IMR-90 (cell line): ENCODE measurements at regions not wholly inside any gene's neighbourhood (a gene's known extent, or its start where the extent isn't known, plus 50 kb on each side); places are given as distances from the start of the nearest gene placed in this dataset.

Experiments
- ATAC-seq: fragments of 200-7000 bp; cut with Tn5 transposase; 2 replicates; pipeline ENCODE4 v1.9.1; 2020; ENCODE audit warnings: low read depth, mild to moderate bottlenecking, moderate library complexity
- BruUV-seq: library from RNA; stranded (reverse); fragments of 400-500 nt; replicated peaks from 2 replicates; lab custom pipeline; 2021; lab: Mats Ljungman, UMichigan
- CTCF ChIA-PET: fragments of 300-600 bp; formaldehyde crosslinking; extraction: SDS; loops from one replicate; lab custom pipeline; 2021; ENCODE audit warnings: antibody characterized with exemption; lab: Yijun Ruan, JAX
- POLR2A ChIA-PET: fragments of 300-600 bp; sonication (Branson Sonifier 250); formaldehyde crosslinking; loops from one replicate; lab custom pipeline; 2022; ENCODE audit warnings: antibody characterized with exemption; ENCODE audit not compliant: unreplicated experiment; lab: Charles Lee
- DNase-seq: peaks from one replicate; pipeline ENCODE4 v3.0.0; 2013
- H2AFZ ChIP-seq: replicated peaks from 2 replicates; pipeline ENCODE3; 2013; ENCODE audit warnings: low read length, mild to moderate bottlenecking; ENCODE audit not compliant: poor library complexity
- H2AK5ac ChIP-seq: 2 replicates; pipeline ENCODE4 v1.6.1; 2013; ENCODE audit warnings: low read depth, low read length, inconsistent platforms
- H2AK9ac ChIP-seq: replicated peaks from 2 replicates; pipeline ENCODE3; 2013; ENCODE audit warnings: mild to moderate bottlenecking, low read depth, low read length, moderate library complexity; ENCODE audit not compliant: poor library complexity
- H2BK120ac ChIP-seq: 2 replicates; pipeline ENCODE4 v1.6.1; 2013; ENCODE audit warnings: low read depth, low read length, inconsistent platforms
- H2BK15ac ChIP-seq: 3 replicates; pipeline ENCODE4 v1.6.1; 2013; ENCODE audit warnings: low read depth, low read length, inconsistent platforms
- H2BK20ac ChIP-seq: 2 replicates; pipeline ENCODE4 v1.6.1; 2013; ENCODE audit warnings: low read depth, mild to moderate bottlenecking, inconsistent platforms, low read length, moderate library complexity
- H2BK5ac ChIP-seq: 2 replicates; pipeline ENCODE4 v1.6.1; 2013; ENCODE audit warnings: mild to moderate bottlenecking, low read depth, low read length, inconsistent platforms; ENCODE audit not compliant: poor library complexity, severe bottlenecking
- H3K14ac ChIP-seq: replicated peaks from 2 replicates; pipeline ENCODE4 v1.6.1; 2013; ENCODE audit warnings: low read depth, low read length, inconsistent platforms
- H3K18ac ChIP-seq: 2 replicates; pipeline ENCODE4 v1.6.1; 2013; ENCODE audit warnings: low read depth, low read length, control low read depth
- H3K23ac ChIP-seq: 2 replicates; pipeline ENCODE4 v1.6.1; 2013; ENCODE audit warnings: low read depth, low read length, inconsistent platforms
- H3K27ac ChIP-seq: 2 replicates; pipeline ENCODE4 v1.5.1; 2013; ENCODE audit warnings: mild to moderate bottlenecking, control low read depth, low read length; ENCODE audit not compliant: insufficient read depth
- H3K27me3 ChIP-seq: 2 replicates; pipeline ENCODE4 v1.6.1; 2013; ENCODE audit warnings: low read length; ENCODE audit not compliant: control insufficient read depth, insufficient read depth
- H3K36me3 ChIP-seq: 2 replicates; pipeline ENCODE4 v1.6.1; 2013; ENCODE audit warnings: low read length, mixed read lengths; ENCODE audit not compliant: control insufficient read depth, insufficient read depth
- H3K4ac ChIP-seq: 2 replicates; pipeline ENCODE4 v1.6.1; 2013; ENCODE audit warnings: low read depth, low read length, inconsistent platforms
- H3K4me1 ChIP-seq: 2 replicates; pipeline ENCODE4 v1.6.1; 2013; ENCODE audit warnings: low read length, mixed read lengths; ENCODE audit not compliant: control insufficient read depth, insufficient read depth
- H3K4me2 ChIP-seq: 2 replicates; pipeline ENCODE4 v1.6.1; 2013; ENCODE audit warnings: low read depth, mild to moderate bottlenecking, control low read depth, low read length, moderate library complexity
- H3K4me3 ChIP-seq: 2 replicates; pipeline ENCODE4 v1.5.1; 2013; ENCODE audit warnings: low read depth, mild to moderate bottlenecking, control low read depth, low read length, moderate library complexity; ENCODE audit not compliant: insufficient read depth
- H3K56ac ChIP-seq: 2 replicates; pipeline ENCODE4 v1.6.1; 2013; ENCODE audit warnings: low read length, inconsistent platforms; ENCODE audit not compliant: insufficient read depth; ENCODE audit errors: extremely low read depth
- H3K79me1 ChIP-seq, 2 experiments: 2 replicates each; pipeline ENCODE4 v1.6.1; 2013; ENCODE audit warnings: low read length in 2 of 2, inconsistent platforms in 1 of 2, low read depth in 1 of 2
- H3K9ac ChIP-seq: 2 replicates; pipeline ENCODE4 v1.6.1; 2013; ENCODE audit warnings: low read depth, low read length, control low read depth
- H3K9me1 ChIP-seq: 2 replicates; pipeline ENCODE4 v1.6.1; 2013; ENCODE audit warnings: low read length, inconsistent platforms; ENCODE audit not compliant: insufficient read depth
- H3K9me3 ChIP-seq: 2 replicates; pipeline ENCODE4 v1.6.1; 2013; ENCODE audit warnings: low read length; ENCODE audit not compliant: control insufficient read depth, insufficient read depth
- H4K20me1 ChIP-seq: 2 replicates; pipeline ENCODE4 v1.6.1; 2013; ENCODE audit warnings: low read length, inconsistent platforms; ENCODE audit not compliant: insufficient read depth
- H4K5ac ChIP-seq: 2 replicates; pipeline ENCODE4 v1.6.1; 2013; ENCODE audit warnings: mild to moderate bottlenecking, low read depth, low read length, control low read depth
- H4K8ac ChIP-seq, 2 experiments: 2 replicates each; pipeline ENCODE4 v1.6.1; 2013; ENCODE audit warnings: low read depth in 2 of 2, low read length in 2 of 2, control low read depth in 1 of 2, inconsistent platforms in 1 of 2
- H4K91ac ChIP-seq: 2 replicates; pipeline ENCODE4 v1.6.1; 2013; ENCODE audit warnings: low read depth, low read length, inconsistent platforms; ENCODE audit not compliant: insufficient read depth
- MAFK ChIP-seq: IDR thresholded peaks from 2 replicates; pipeline ENCODE4 v1.6.1; 2012; ENCODE audit warnings: low read depth, low read length, improper control_type of control experiment
- MXI1 ChIP-seq: IDR thresholded peaks from 2 replicates; pipeline ENCODE4 v1.6.1; 2012; ENCODE audit warnings: low read depth, mild to moderate bottlenecking, low read length, moderate library complexity, borderline replicate concordance
- RAD21 ChIP-seq: IDR thresholded peaks from 2 replicates; pipeline ENCODE4 v1.6.1; 2012; ENCODE audit warnings: low read length, improper control_type of control experiment
- WGBS, 2 experiments: methylation state at CpG; one replicate each; pipeline versions ENCODE4 v1.1.5 to v1.1.7; 2013; ENCODE audit warnings: missing lambda C conversion rate in 2 of 2; ENCODE audit not compliant: insufficient read length in 1 of 2; ENCODE audit errors: extremely low coverage in 2 of 2; 5-methylcytosine and 5-hydroxymethylcytosine counted together
- dilution Hi-C: fragments of 300-500 bp; cut with HindIII; formaldehyde crosslinking; loops from one replicate; pipeline ENCODE4 v1.14.3; 2018; ENCODE audit warnings: low sequenced_read_pairs; ENCODE audit not compliant: unreplicated experiment
- in situ Hi-C: fragments of 300-500 bp; cut with MboI; formaldehyde crosslinking; loops from 3 replicates; pipeline ENCODE4 v1.14.3; 2019; ENCODE audit warnings: low sequenced_read_pairs, inconsistent platforms, mixed read lengths
- intact Hi-C: fragments of 100-400 bp; cut with micrococcal nuclease; formaldehyde crosslinking; loops from 2 replicates; pipeline ENCODE4 v1.10.0; 2022
- TF ChIP-seq, protein P1 (sequence below): fragments of 150-350 bp; IDR thresholded peaks from 2 replicates; pipeline ENCODE4 v1.6.1; 2016; ENCODE audit warnings: low read depth, mild to moderate bottlenecking, low read length, moderate library complexity, borderline replicate concordance
- TF ChIP-seq, protein P2 (sequence below): fragments of 150-350 bp; IDR thresholded peaks from 2 replicates; pipeline ENCODE4 v1.6.1; 2017; ENCODE audit warnings: mild to moderate bottlenecking, antibody characterized with exemption, low read length, low read depth

DNA sequence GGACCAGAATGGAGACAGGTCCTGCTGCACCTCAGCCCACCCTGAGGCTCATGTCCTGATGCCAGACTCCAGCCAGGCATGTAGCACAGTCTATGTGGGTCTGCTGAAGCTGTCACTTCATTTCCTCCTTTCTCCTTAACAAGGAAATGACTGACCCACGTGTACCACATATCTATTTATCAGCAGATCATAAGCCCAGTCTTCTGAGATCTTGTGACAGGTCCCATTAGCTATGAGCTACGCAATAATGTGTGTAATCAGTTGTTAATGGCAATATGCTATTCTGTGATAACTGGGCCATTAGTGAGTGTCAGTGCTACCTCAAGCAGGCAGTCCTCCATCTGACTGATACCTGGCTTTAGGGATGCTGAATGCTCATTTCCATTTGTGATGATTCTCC, 615.3 kb downstream of the BCL11A start:
- no peak overlapping the region for H3K4me2 ChIP-seq
- H4K5ac ChIP-seq, result no peak overlapping the region
- H4K91ac ChIP-seq, result no peak overlapping the region
- H2AFZ ChIP-seq, result no peak overlapping the region
- H4K8ac ChIP-seq, result no peak overlapping the region
- WGBS, 2 experiments, result no CpG with 5 or more reads among the region's 2 CpGs
- no peaks in the 10 kb centered on the region for H3K9me1 ChIP-seq
- no peaks in the 10 kb centered on the region for H3K36me3 ChIP-seq
- no peak overlapping the region for H3K4me3 ChIP-seq
- H3K9ac ChIP-seq, result no peak overlapping the region
- no peak for DNase-seq
- H2BK20ac ChIP-seq, result no peak overlapping the region
- H3K56ac ChIP-seq, result no peak overlapping the region
- ChIA-PET POLR2A (no interaction called here), CTCF (no interaction called here)
- intact Hi-C loops, result no loop called here
- H3K4me1 ChIP-seq, result no peaks in the 10 kb centered on the region
- H3K27me3 ChIP-seq, result no peaks in the 10 kb centered on the region
- no peak overlapping the region for H2AK9ac ChIP-seq
- TF ChIP-seq, protein P1, sequence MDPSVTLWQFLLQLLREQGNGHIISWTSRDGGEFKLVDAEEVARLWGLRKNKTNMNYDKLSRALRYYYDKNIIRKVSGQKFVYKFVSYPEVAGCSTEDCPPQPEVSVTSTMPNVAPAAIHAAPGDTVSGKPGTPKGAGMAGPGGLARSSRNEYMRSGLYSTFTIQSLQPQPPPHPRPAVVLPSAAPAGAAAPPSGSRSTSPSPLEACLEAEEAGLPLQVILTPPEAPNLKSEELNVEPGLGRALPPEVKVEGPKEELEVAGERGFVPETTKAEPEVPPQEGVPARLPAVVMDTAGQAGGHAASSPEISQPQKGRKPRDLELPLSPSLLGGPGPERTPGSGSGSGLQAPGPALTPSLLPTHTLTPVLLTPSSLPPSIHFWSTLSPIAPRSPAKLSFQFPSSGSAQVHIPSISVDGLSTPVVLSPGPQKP, result no peak
- TF ChIP-seq, protein P2, sequence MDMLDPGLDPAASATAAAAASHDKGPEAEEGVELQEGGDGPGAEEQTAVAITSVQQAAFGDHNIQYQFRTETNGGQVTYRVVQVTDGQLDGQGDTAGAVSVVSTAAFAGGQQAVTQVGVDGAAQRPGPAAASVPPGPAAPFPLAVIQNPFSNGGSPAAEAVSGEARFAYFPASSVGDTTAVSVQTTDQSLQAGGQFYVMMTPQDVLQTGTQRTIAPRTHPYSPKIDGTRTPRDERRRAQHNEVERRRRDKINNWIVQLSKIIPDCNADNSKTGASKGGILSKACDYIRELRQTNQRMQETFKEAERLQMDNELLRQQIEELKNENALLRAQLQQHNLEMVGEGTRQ, result no peak
- TF ChIP-seq MXI1, result no peak
- TF ChIP-seq RAD21, result no peak
- TF ChIP-seq MAFK, result no peak
- H3K79me1 ChIP-seq, result no peaks in the 10 kb centered on the region
- no peak overlapping the region for H2BK120ac ChIP-seq
- H3K9me3 ChIP-seq, result peaks cover 2% of the 10 kb centered on the region; the same call in 1 of the 2 replicates
- in situ Hi-C loops, result no loop called here
- H3K18ac ChIP-seq, result no peak overlapping the region
- no peak overlapping the region for H2AK5ac ChIP-seq
- ATAC-seq, result no peak
- H3K23ac ChIP-seq, result no peak overlapping the region
- no TSS peak for BruUV-seq
- no peak overlapping the region for H2BK5ac ChIP-seq
- no peak overlapping the region for H3K14ac ChIP-seq
- H2BK15ac ChIP-seq, result no peak overlapping the region
- no peaks in the 10 kb centered on the region for H4K20me1 ChIP-seq
- H3K4ac ChIP-seq, result no peak overlapping the region
- dilution Hi-C loops, result no loop called here
- H3K27ac ChIP-seq, result no peak overlapping the region
